NCI-H526 (cell line): ENCODE measurements at regions not wholly inside any gene's neighbourhood (a gene's known extent, or its start where the extent isn't known, plus 50 kb on each side); places are given as distances from the start of the nearest gene placed in this dataset.

ENCODE experiments used
- DNase-seq, 2 experiments: peaks; one replicate each; lab custom pipeline; 2025; lab: John Stamatoyannopoulos, UW

GRCh38 chr1:56222914-56223540, 356.3 kb downstream of the PLPP3 start:
- no peak for DNase-seq

GRCh38 chr1:56220021-56220420, 359.3 kb downstream of the PLPP3 start:
- no peak for DNase-seq

GRCh38 chr1:56218023-56218422, 361.3 kb downstream of the PLPP3 start:
- no peak for DNase-seq

- DNase-seq: no peak
Measured at GRCh38 chr1:56216218-56216617, 363.1 kb downstream of the PLPP3 start.

- DNase-seq: no peak
Measured at GRCh38 chr1:56215771-56216170, 363.6 kb downstream of the PLPP3 start.

GRCh38 chr1:56215086-56215485, 364.3 kb downstream of the PLPP3 start:
- no peak for DNase-seq

GRCh38 chr1:56213068-56213467, 366.3 kb downstream of the PLPP3 start:
- DNase-seq: no peak

- DNase-seq: no peak
Measured at GRCh38 chr1:56212143-56212542, 367.2 kb downstream of the PLPP3 start.

- no peak for DNase-seq
Measured at GRCh38 chr1:56206391-56206790, 373.0 kb downstream of the PLPP3 start.

- DNase-seq: no peak
Measured at GRCh38 chr1:56204206-56204605, 375.2 kb downstream of the PLPP3 start.

- no peak for DNase-seq
Measured at GRCh38 chr1:56202796-56203492, 376.4 kb downstream of the PLPP3 start.

GRCh38 chr1:56202186-56202585, 377.2 kb downstream of the PLPP3 start:
- no peak for DNase-seq

GRCh38 chr1:56200896-56201295, 378.5 kb downstream of the PLPP3 start:
- no peak for DNase-seq

- DNase-seq: peak; percentile 39 to 60
Measured at GRCh38 chr1:56200442-56200841, 378.9 kb downstream of the PLPP3 start.

GRCh38 chr1:56199956-56200355, 379.4 kb downstream of the PLPP3 start:
- DNase-seq: no peak

GRCh38 chr1:56199061-56199460, 380.3 kb downstream of the PLPP3 start:
- DNase-seq: no peak

- DNase-seq: no peak
Measured at GRCh38 chr1:56197946-56198345, 381.4 kb downstream of the PLPP3 start.

GRCh38 chr1:56196839-56197238, 382.5 kb downstream of the PLPP3 start:
- no peak for DNase-seq

GRCh38 chr1:56194701-56195300, 384.6 kb downstream of the PLPP3 start:
- DNase-seq: no peak

- no peak for DNase-seq
Measured at GRCh38 chr1:56193656-56194055, 385.7 kb downstream of the PLPP3 start.

- DNase-seq: no peak
Measured at GRCh38 chr1:56191369-56191768, 388.0 kb downstream of the PLPP3 start.

GRCh38 chr1:56190806-56191365, 388.5 kb downstream of the PLPP3 start:
- DNase-seq: peak in 1 of 2 experiments; percentile 12
